Thoracic aorta (tissue), 2 donors: ENCODE measurements at regions not wholly inside any gene's neighbourhood (a gene's known extent, or its start where the extent isn't known, plus 50 kb on each side); places are given as distances from the start of the nearest gene placed in this dataset.

Experiments used
- ATAC-seq: fragments of 150-250 bp; one replicate; pipeline ENCODE4 v1.8.0; 2017; ENCODE audit warnings: low read depth; ENCODE audit not compliant: insufficient number of reproducible peaks, low FRiP score
- DNase-seq: peaks from one replicate; pipeline ENCODE4 v3.0.0-alpha.2; 2020; ENCODE audit warnings: low spot score
- H3K27ac ChIP-seq, 2 donors: fragments of 200-600 bp; sonication (generic); 1 replicate in 1 of 2; 2 replicates in 1 of 2; pipeline ENCODE4 v1.5.1; 2016; ENCODE audit warnings: mild to moderate bottlenecking in 2 of 2, moderate library complexity in 2 of 2
- H3K27me3 ChIP-seq: fragments of 200-600 bp; sonication (generic); replicated peaks from 2 replicates; pipeline ENCODE4 v1.6.0; 2016; ENCODE audit warnings: mild to moderate bottlenecking; ENCODE audit not compliant: insufficient read depth
- H3K36me3 ChIP-seq: fragments of 200-600 bp; sonication (generic); one replicate; pipeline ENCODE4 v1.5.1; 2016
- H3K4me1 ChIP-seq, 2 donors: fragments of 200-600 bp; sonication (generic); 1 replicate in 1 of 2; 2 replicates in 1 of 2; pipeline versions ENCODE4 v1.5.1 to v1.6.0; 2016; ENCODE audit warnings: low read depth in 2 of 2, mild to moderate bottlenecking in 1 of 2; ENCODE audit not compliant: control insufficient read depth in 1 of 2
- H3K4me3 ChIP-seq: fragments of 200-600 bp; sonication (generic); 2 replicates; pipeline ENCODE4 v1.5.1; 2016; ENCODE audit warnings: mild to moderate bottlenecking
- H3K9me3 ChIP-seq: fragments of 200-600 bp; sonication (generic); 2 replicates; pipeline ENCODE4 v1.5.1; 2016
- CTCF ChIP-seq: fragments of 200-600 bp; sonication (generic); IDR thresholded peaks from one replicate; pipeline ENCODE4 v1.5.1; 2019; ENCODE audit warnings: antibody characterized with exemption

DNA sequence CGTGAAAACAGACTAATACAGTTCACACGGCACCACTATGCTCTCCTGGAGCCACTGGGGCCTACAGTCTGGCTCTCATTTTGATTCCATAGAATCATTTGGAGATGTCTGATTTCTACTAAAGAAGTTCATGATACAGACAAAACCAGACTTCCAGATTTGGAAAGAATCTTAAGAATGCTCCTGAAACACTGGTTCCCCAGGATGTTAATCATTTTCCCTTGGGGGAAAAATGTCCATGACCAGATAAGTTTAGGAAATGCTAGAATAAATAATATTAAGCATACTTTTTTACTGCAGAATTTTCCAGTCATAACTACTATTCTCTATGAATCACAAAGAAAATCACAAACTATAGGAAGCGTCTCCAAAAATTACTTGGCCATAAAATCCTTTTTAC, 63.0 kb upstream of the RGS7 start:
- no peak overlapping the region for H3K4me3 ChIP-seq
- H3K36me3 ChIP-seq, result no peaks in the 10 kb centered on the region
- no peaks in the 10 kb centered on the region for H3K27me3 ChIP-seq
- DNase-seq (no peak), ATAC-seq (no peak)
- no peak overlapping the region for H3K27ac ChIP-seq
- H3K4me1 ChIP-seq, result peaks cover 0 to 2% of the 10 kb centered on the region in 2 donors
- TF ChIP-seq CTCF, result no peak
- no peaks in the 10 kb centered on the region for H3K9me3 ChIP-seq

GRCh38 chr1:241417258-241417657, 60.3 kb upstream of the RGS7 start:
- no peaks in the 10 kb centered on the region for H3K36me3 ChIP-seq
- no peak for DNase-seq
- no peaks in the 10 kb centered on the region for H3K9me3 ChIP-seq
- H3K4me3 ChIP-seq, result no peak overlapping the region
- no peaks in the 10 kb centered on the region for H3K27me3 ChIP-seq
- no peak for TF ChIP-seq CTCF
- no peaks in the 10 kb centered on the region for H3K4me1 ChIP-seq
- ATAC-seq, result no peak
- no peak overlapping the region for H3K27ac ChIP-seq

- no peak overlapping the region for H3K4me3 ChIP-seq
- no peaks in the 10 kb centered on the region for H3K4me1 ChIP-seq
- DNase-seq (no peak), ATAC-seq (no peak)
- no peaks in the 10 kb centered on the region for H3K36me3 ChIP-seq
- H3K27me3 ChIP-seq, result no peaks in the 10 kb centered on the region
- no peaks in the 10 kb centered on the region for H3K9me3 ChIP-seq
- no peak for TF ChIP-seq CTCF
- H3K27ac ChIP-seq, result no peak overlapping the region
Measured at GRCh38 chr1:241413974-241414373, 57.0 kb upstream of the RGS7 start.

- no peak overlapping the region for H3K4me3 ChIP-seq
- H3K27me3 ChIP-seq, result no peaks in the 10 kb centered on the region
- H3K27ac ChIP-seq, result no peak overlapping the region
- no peak for TF ChIP-seq CTCF
- no peaks in the 10 kb centered on the region for H3K9me3 ChIP-seq
- no peaks in the 10 kb centered on the region for H3K36me3 ChIP-seq
- no peaks in the 10 kb centered on the region for H3K4me1 ChIP-seq
- no peak for ATAC-seq
- no peak for DNase-seq
Measured at GRCh38 chr1:241413386-241413785, 56.4 kb upstream of the RGS7 start.

- no peak overlapping the region for H3K27ac ChIP-seq
- DNase-seq (no peak), ATAC-seq (no peak)
- no peak overlapping the region for H3K4me3 ChIP-seq
- H3K4me1 ChIP-seq, result no peaks in the 10 kb centered on the region
- H3K36me3 ChIP-seq, result no peaks in the 10 kb centered on the region
- no peaks in the 10 kb centered on the region for H3K27me3 ChIP-seq
- TF ChIP-seq CTCF, result no peak
- no peaks in the 10 kb centered on the region for H3K9me3 ChIP-seq
Measured at GRCh38 chr1:241412646-241413045, 55.6 kb upstream of the RGS7 start.
